ENCODE measurements at regions not wholly inside any gene's neighbourhood (a gene's known extent, or its start where the extent isn't known, plus 50 kb on each side); places are given as distances from the start of the nearest gene placed in this dataset.

GRCh38 chr15:87394676-87395075, 861.9 kb downstream of the NTRK3 start:
- no peak for ATAC-seq
- no peaks in the 10 kb centered on the region for H3K9me3 ChIP-seq
- H3K27ac ChIP-seq = no peak overlapping the region
- 76 to 90% (median 82%) methylated on average over 3 of the region's 3 CpGs for WGBS, 3 donors
- H3K4me1 ChIP-seq = no peaks in the 10 kb centered on the region
- intact Hi-C loops (cut with DNase I) = no loop called here
- no peak for TF ChIP-seq CTCF (IDR thresholded peaks at IDR 0.05)
- no peak overlapping the region for H3K4me3 ChIP-seq
- no peaks in the 10 kb centered on the region for H3K27me3 ChIP-seq (ENCODE audit: insufficient read depth in 3 of 3, low read length in 2 of 3)
- no peaks in the 10 kb centered on the region for H3K36me3 ChIP-seq (ENCODE audit: insufficient read depth in 1 of 2, low read depth in 1 of 2)
- DNase-seq = no peak

GRCh38 chr15:87387766-87388165, 868.8 kb downstream of the NTRK3 start:
- Histone ChIP-seq H3K36me3 (ENCODE audit: insufficient read depth in 1 of 2, low read depth in 1 of 2) (no peaks in the 10 kb centered on the region), H3K4me3 (no peak overlapping the region), H3K4me1 (no peaks in the 10 kb centered on the region), H3K9me3 (no peaks in the 10 kb centered on the region), H3K27me3 (ENCODE audit: insufficient read depth in 3 of 3, low read length in 2 of 3) (no peaks in the 10 kb centered on the region), H3K27ac (no peak overlapping the region)
- ATAC-seq = no peak
- intact Hi-C loops (cut with DNase I) = no loop called here
- WGBS, 3 donors = 72 to 79% (median 79%) methylated on average over 2 of the region's 2 CpGs
- no peak for DNase-seq
- TF ChIP-seq CTCF (IDR thresholded peaks at IDR 0.05) = no peak

GRCh38 chr15:87374339-87374738, 882.2 kb downstream of the NTRK3 start:
- H3K27me3 ChIP-seq (ENCODE audit: insufficient read depth in 3 of 3, low read length in 2 of 3) = no peaks in the 10 kb centered on the region
- DNase-seq (no peak), ATAC-seq (no peak)
- no peak overlapping the region for H3K27ac ChIP-seq
- 48 to 59% (median 51%) methylated on average over 3 of the region's 3 CpGs for WGBS, 3 donors
- H3K4me3 ChIP-seq = no peak overlapping the region
- TF ChIP-seq CTCF (IDR thresholded peaks at IDR 0.05) = no peak
- H3K9me3 ChIP-seq = no peaks in the 10 kb centered on the region
- no peaks in the 10 kb centered on the region for H3K36me3 ChIP-seq (ENCODE audit: insufficient read depth in 1 of 2, low read depth in 1 of 2)
- intact Hi-C loops (cut with DNase I) = no loop called here
- H3K4me1 ChIP-seq = no peaks in the 10 kb centered on the region

- no peak for ATAC-seq
- Histone ChIP-seq H3K36me3 (ENCODE audit: insufficient read depth in 1 of 2, low read depth in 1 of 2) (no peaks in the 10 kb centered on the region), H3K27ac (no peak overlapping the region)
Measured at GRCh38 chr15:87369269-87369668, 887.3 kb downstream of the NTRK3 start.

More at GRCh38 chr15:87369269-87369668, 887.3 kb downstream of the NTRK3 start:
- no peak for DNase-seq
- no peak for TF ChIP-seq CTCF (IDR thresholded peaks at IDR 0.05)
- H3K27me3 ChIP-seq (ENCODE audit: insufficient read depth in 3 of 3, low read length in 2 of 3) = no peaks in the 10 kb centered on the region
- intact Hi-C loops (cut with DNase I) = no loop called here
- H3K4me1 ChIP-seq = no peaks in the 10 kb centered on the region
- no peak overlapping the region for H3K4me3 ChIP-seq
- no peaks in the 10 kb centered on the region for H3K9me3 ChIP-seq

All from psoas muscle (tissue), 7 donors.